ENCODE measurements at regions not wholly inside any gene's neighbourhood (a gene's known extent, or its start where the extent isn't known, plus 50 kb on each side); places are given as distances from the start of the nearest gene placed in this dataset.

DNA sequence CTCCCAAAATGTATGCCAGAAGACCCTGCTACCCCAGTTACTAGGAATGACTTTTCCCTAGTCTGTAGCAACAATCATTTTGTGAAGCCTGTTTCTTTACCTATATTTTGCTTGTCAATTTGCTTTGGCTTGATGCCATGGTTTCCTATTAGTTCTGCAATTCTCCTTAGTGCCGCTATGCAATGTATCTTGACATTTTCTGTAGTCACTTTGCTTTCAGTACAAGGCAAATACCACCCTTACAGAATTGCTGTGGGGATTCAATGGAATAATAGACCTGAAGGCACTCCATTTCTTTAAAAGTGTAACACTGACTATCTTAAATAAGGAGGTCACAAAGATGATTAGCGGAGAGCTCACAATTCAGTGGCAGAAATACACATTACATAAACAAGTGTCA is 291.1 kb downstream of the NR2F1-AS1 start:
- TF ChIP-seq, protein P1, sequence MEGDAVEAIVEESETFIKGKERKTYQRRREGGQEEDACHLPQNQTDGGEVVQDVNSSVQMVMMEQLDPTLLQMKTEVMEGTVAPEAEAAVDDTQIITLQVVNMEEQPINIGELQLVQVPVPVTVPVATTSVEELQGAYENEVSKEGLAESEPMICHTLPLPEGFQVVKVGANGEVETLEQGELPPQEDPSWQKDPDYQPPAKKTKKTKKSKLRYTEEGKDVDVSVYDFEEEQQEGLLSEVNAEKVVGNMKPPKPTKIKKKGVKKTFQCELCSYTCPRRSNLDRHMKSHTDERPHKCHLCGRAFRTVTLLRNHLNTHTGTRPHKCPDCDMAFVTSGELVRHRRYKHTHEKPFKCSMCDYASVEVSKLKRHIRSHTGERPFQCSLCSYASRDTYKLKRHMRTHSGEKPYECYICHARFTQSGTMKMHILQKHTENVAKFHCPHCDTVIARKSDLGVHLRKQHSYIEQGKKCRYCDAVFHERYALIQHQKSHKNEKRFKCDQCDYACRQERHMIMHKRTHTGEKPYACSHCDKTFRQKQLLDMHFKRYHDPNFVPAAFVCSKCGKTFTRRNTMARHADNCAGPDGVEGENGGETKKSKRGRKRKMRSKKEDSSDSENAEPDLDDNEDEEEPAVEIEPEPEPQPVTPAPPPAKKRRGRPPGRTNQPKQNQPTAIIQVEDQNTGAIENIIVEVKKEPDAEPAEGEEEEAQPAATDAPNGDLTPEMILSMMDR (conservative IDR thresholded peaks at IDR 0.05; ENCODE audit: low read length): no peak
- no peak for TF ChIP-seq EZH2phosphoT487 (IDR thresholded peaks at IDR 0.05; ENCODE audit: borderline replicate concordance)

Measured in Loucy (cell line).